22Rv1 (cell line): ENCODE measurements at regions not wholly inside any gene's neighbourhood (a gene's known extent, or its start where the extent isn't known, plus 50 kb on each side); places are given as distances from the start of the nearest gene placed in this dataset.

ENCODE experiments used
- CTCF ChIP-seq: fragments of 450-650 bp; IDR thresholded peaks from 2 replicates; pipeline ENCODE4 v1.5.1; 2017; ENCODE audit warnings: mild to moderate bottlenecking
- ZFX ChIP-seq: fragments of 450-650 bp; IDR thresholded peaks from 2 replicates; pipeline ENCODE4 v1.6.1; 2017; ENCODE audit warnings: antibody characterized with exemption, borderline replicate concordance

GRCh38 chr4:178003098-178003657 is 560.9 kb upstream of the AGA start:
- no peak for TF ChIP-seq CTCF
- TF ChIP-seq ZFX = no peak
